Keratinocyte (primary cell): ENCODE measurements at regions not wholly inside any gene's neighbourhood (a gene's known extent, or its start where the extent isn't known, plus 50 kb on each side); places are given as distances from the start of the nearest gene placed in this dataset.

Experiments
- EZH2 ChIP-seq: IDR thresholded peaks from one replicate; pipeline ENCODE4 v1.6.1; 2012; ENCODE audit warnings: inconsistent platforms, mild to moderate bottlenecking, low read length, moderate library complexity
- TF ChIP-seq, protein P1 (sequence below), 3 experiments: IDR thresholded peaks in 1 of 3; conservative IDR thresholded peaks in 1 of 3; optimal IDR thresholded peaks in 1 of 3; 2 replicates in 2 of 3; 3 replicates in 1 of 3; pipeline versions ENCODE3 to v1.5.1; 2011; ENCODE audit warnings: low read length in 3 of 3, mild to moderate bottlenecking in 3 of 3, moderate library complexity in 2 of 3, control low read depth in 1 of 3, inconsistent platforms in 1 of 3; ENCODE audit not compliant: insufficient read depth in 2 of 3; ENCODE audit errors: extremely low read depth in 1 of 3

- TF ChIP-seq, protein P1, sequence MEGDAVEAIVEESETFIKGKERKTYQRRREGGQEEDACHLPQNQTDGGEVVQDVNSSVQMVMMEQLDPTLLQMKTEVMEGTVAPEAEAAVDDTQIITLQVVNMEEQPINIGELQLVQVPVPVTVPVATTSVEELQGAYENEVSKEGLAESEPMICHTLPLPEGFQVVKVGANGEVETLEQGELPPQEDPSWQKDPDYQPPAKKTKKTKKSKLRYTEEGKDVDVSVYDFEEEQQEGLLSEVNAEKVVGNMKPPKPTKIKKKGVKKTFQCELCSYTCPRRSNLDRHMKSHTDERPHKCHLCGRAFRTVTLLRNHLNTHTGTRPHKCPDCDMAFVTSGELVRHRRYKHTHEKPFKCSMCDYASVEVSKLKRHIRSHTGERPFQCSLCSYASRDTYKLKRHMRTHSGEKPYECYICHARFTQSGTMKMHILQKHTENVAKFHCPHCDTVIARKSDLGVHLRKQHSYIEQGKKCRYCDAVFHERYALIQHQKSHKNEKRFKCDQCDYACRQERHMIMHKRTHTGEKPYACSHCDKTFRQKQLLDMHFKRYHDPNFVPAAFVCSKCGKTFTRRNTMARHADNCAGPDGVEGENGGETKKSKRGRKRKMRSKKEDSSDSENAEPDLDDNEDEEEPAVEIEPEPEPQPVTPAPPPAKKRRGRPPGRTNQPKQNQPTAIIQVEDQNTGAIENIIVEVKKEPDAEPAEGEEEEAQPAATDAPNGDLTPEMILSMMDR (optimal IDR thresholded peaks at IDR 0.05 in 1 of 3, IDR thresholded peaks at IDR 0.05 in 1 of 3, conservative IDR thresholded peaks at IDR 0.05 in 1 of 3; ENCODE audit: extremely low read depth in 1 of 3, insufficient read depth in 2 of 3, low read length in 3 of 3) = no peak
- no peak for TF ChIP-seq EZH2
Observed at GRCh38 chr15:35764661-35765519, 218.9 kb upstream of the DPH6 start.
